Nephron (organoid): ENCODE measurements at regions not wholly inside any gene's neighbourhood (a gene's known extent, or its start where the extent isn't known, plus 50 kb on each side); places are given as distances from the start of the nearest gene placed in this dataset.

Experiments used
- H3K27ac Mint-ChIP-seq, 3 experiments: 2 replicates each; pipeline ENCODE4 v1.8.0; 2020; ENCODE audit warnings: mixed read lengths in 3 of 3, mild to moderate bottlenecking in 2 of 3, moderate library complexity in 1 of 3
- H3K27me3 Mint-ChIP-seq: 2 replicates; pipeline ENCODE4 v1.8.0; 2021; ENCODE audit warnings: low read depth, mild to moderate bottlenecking, moderate library complexity, mixed read lengths
- H3K36me3 Mint-ChIP-seq: 2 replicates; pipeline ENCODE4 v1.8.0; 2020; ENCODE audit warnings: low read depth, mixed read lengths
- H3K4me1 Mint-ChIP-seq: 2 replicates; pipeline ENCODE4 v1.8.0; 2020; ENCODE audit warnings: mixed read lengths
- H3K4me3 Mint-ChIP-seq, 3 experiments: 2 replicates each; pipeline ENCODE4 v1.8.0; 2020; ENCODE audit warnings: mild to moderate bottlenecking in 3 of 3, mixed read lengths in 3 of 3, moderate library complexity in 2 of 3
- H3K9me3 Mint-ChIP-seq: 2 replicates; pipeline ENCODE4 v1.8.0; 2020; ENCODE audit warnings: mixed read lengths
- CTCF ChIP-seq, 3 experiments: fragments of 200-600 bp; sonication (generic); IDR thresholded peaks; one replicate each; pipeline ENCODE4 v1.5.0; 2021; ENCODE audit warnings: antibody characterized with exemption in 3 of 3; ENCODE audit not compliant: unreplicated experiment in 3 of 3

- TF ChIP-seq CTCF (IDR thresholded peaks at IDR 0.05; ENCODE audit: unreplicated experiment in 3 of 3), result no peak
These were observed 823.0 kb upstream of the NECTIN3 start for GRCh38 chr3:110248666-110249065.

GRCh38 chr3:110253794-110254193 lies 817.8 kb upstream of the NECTIN3 start:
- no peaks in the 10 kb centered on the region for H3K4me1 Mint-ChIP-seq
- no peaks in the 10 kb centered on the region for H3K27me3 Mint-ChIP-seq
- TF ChIP-seq CTCF (IDR thresholded peaks at IDR 0.05; ENCODE audit: unreplicated experiment in 3 of 3), result no peak
- no peak overlapping the region for H3K27ac Mint-ChIP-seq
- H3K4me3 Mint-ChIP-seq, result no peak overlapping the region
- peaks cover 5% of the 10 kb centered on the region for H3K9me3 Mint-ChIP-seq
- H3K36me3 Mint-ChIP-seq, result no peaks in the 10 kb centered on the region

More at GRCh38 chr3:110248666-110249065, 823.0 kb upstream of the NECTIN3 start:
- Mint-ChIP-seq H3K4me1 (no peaks in the 10 kb centered on the region), H3K9me3 (no peaks in the 10 kb centered on the region), H3K4me3 (no peak overlapping the region), H3K27me3 (no peaks in the 10 kb centered on the region), H3K36me3 (no peaks in the 10 kb centered on the region), H3K27ac (no peak overlapping the region)

GRCh38 chr3:110254591-110254990 lies 817.0 kb upstream of the NECTIN3 start:
- H3K27me3 Mint-ChIP-seq, result no peaks in the 10 kb centered on the region
- no peak for TF ChIP-seq CTCF (IDR thresholded peaks at IDR 0.05; ENCODE audit: unreplicated experiment in 3 of 3)
- H3K9me3 Mint-ChIP-seq, result peaks cover 5% of the 10 kb centered on the region
- no peaks in the 10 kb centered on the region for H3K4me1 Mint-ChIP-seq
- no peak overlapping the region for H3K27ac Mint-ChIP-seq
- H3K36me3 Mint-ChIP-seq, result no peaks in the 10 kb centered on the region
- no peak overlapping the region for H3K4me3 Mint-ChIP-seq

- Mint-ChIP-seq H3K27me3 (no peaks in the 10 kb centered on the region), H3K27ac (no peak overlapping the region), H3K4me3 (no peak overlapping the region), H3K4me1 (no peaks in the 10 kb centered on the region), H3K36me3 (no peaks in the 10 kb centered on the region), H3K9me3 (peaks cover 5% of the 10 kb centered on the region)
- TF ChIP-seq CTCF (IDR thresholded peaks at IDR 0.05; ENCODE audit: unreplicated experiment in 3 of 3), result no peak
These were observed 810.5 kb upstream of the NECTIN3 start for GRCh38 chr3:110261141-110261540.

GRCh38 chr3:110262896-110263295 lies 808.7 kb upstream of the NECTIN3 start:
- TF ChIP-seq CTCF (IDR thresholded peaks at IDR 0.05; ENCODE audit: unreplicated experiment in 3 of 3), result no peak
- H3K36me3 Mint-ChIP-seq, result no peaks in the 10 kb centered on the region
- H3K27me3 Mint-ChIP-seq, result no peaks in the 10 kb centered on the region
- no peaks in the 10 kb centered on the region for H3K4me1 Mint-ChIP-seq
- no peak overlapping the region for H3K27ac Mint-ChIP-seq
- H3K9me3 Mint-ChIP-seq, result no peaks in the 10 kb centered on the region
- no peak overlapping the region for H3K4me3 Mint-ChIP-seq

GRCh38 chr3:110265302-110265701 lies 806.3 kb upstream of the NECTIN3 start:
- Mint-ChIP-seq H3K27me3 (no peaks in the 10 kb centered on the region), H3K36me3 (no peaks in the 10 kb centered on the region), H3K4me1 (no peaks in the 10 kb centered on the region), H3K4me3 (no peak overlapping the region), H3K27ac (no peak overlapping the region), H3K9me3 (no peaks in the 10 kb centered on the region)
- TF ChIP-seq CTCF (IDR thresholded peaks at IDR 0.05; ENCODE audit: unreplicated experiment in 3 of 3), result no peak
